HUES48 (cell line): ENCODE measurements at regions not wholly inside any gene's neighbourhood (a gene's known extent, or its start where the extent isn't known, plus 50 kb on each side); places are given as distances from the start of the nearest gene placed in this dataset.

Experiments used
- H3K27ac ChIP-seq: one replicate; pipeline ENCODE4 v1.7.0; 2013; ENCODE audit warnings: low read depth, low read length, inconsistent platforms
- H3K27me3 ChIP-seq: 2 replicates; pipeline ENCODE4 v1.6.1; 2013; ENCODE audit warnings: mild to moderate bottlenecking, low read length; ENCODE audit not compliant: control insufficient read depth, insufficient read depth
- H3K36me3 ChIP-seq: 2 replicates; pipeline ENCODE4 v1.6.1; 2013; ENCODE audit warnings: low read length; ENCODE audit not compliant: control insufficient read depth, insufficient read depth
- H3K4me1 ChIP-seq: 2 replicates; pipeline ENCODE4 v1.6.1; 2013; ENCODE audit warnings: mild to moderate bottlenecking, low read length; ENCODE audit not compliant: control insufficient read depth, insufficient read depth
- H3K4me3 ChIP-seq: 2 replicates; pipeline ENCODE4 v1.5.1; 2013; ENCODE audit warnings: mild to moderate bottlenecking, low read depth, low read length
- H3K9ac ChIP-seq: 2 replicates; pipeline ENCODE4 v1.6.1; 2013; ENCODE audit warnings: mild to moderate bottlenecking, low read depth, low read length, moderate library complexity
- H3K9me3 ChIP-seq: 2 replicates; pipeline ENCODE4 v1.6.1; 2013; ENCODE audit warnings: low read length; ENCODE audit not compliant: control insufficient read depth, insufficient read depth

DNA sequence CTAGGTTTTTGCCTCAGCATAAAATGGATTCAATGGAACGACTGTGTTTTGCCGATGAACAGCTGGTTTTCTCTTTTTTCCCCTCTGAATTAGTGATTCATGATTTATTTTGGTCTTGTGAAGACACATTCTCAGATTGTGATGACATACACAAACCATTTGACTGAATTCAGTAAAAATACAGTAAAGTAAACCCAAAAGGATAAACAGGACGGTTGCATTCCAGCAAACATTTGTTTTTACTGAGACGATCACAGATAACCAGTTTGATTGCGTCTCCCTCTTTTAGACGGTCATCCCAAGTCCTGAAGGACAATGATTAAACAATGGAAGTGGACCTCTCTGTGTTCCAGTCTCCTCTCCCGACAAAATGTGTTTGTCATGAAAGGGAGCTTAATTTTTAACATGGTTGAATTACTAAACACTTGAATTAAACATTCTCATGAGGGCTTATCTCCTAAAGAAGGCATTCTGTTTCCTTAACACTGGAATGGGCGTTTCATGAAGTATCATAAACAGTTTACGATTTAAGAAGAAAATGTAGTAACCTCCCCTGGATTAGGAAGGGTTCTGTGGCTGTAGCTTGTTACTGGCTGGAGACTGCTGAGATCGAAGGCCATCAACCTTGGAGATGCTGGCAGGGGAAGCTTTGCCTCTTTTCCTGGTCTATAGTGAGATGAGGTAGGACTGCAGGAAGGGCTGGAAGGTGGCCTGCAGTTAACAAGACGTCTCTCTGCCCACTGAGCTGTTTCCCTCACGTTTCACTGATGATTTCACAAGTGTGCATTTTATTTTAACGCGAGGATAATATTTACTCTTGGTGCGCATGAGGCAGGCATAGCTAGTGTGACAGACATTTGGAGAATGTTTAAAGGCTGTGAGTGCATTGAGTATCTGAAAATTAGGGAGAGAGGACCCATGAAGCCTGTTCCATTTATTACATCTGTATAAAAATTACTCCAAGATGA, 457.9 kb downstream of the FGF9 start:
- no peak overlapping the region for H3K27ac ChIP-seq

GRCh38 chr13:22130254-22130653, 459.4 kb downstream of the FGF9 start:
- no peaks in the 10 kb centered on the region for H3K9me3 ChIP-seq
- H3K4me3 ChIP-seq: no peak overlapping the region
- H3K9ac ChIP-seq: no peak overlapping the region
- no peaks in the 10 kb centered on the region for H3K4me1 ChIP-seq
- H3K36me3 ChIP-seq: no peaks in the 10 kb centered on the region
- H3K27ac ChIP-seq: no peak overlapping the region
- H3K27me3 ChIP-seq: no peaks in the 10 kb centered on the region

More for the DNA sequence above, 457.9 kb downstream of the FGF9 start:
- Histone ChIP-seq H3K9ac (no peak overlapping the region), H3K27me3 (no peaks in the 10 kb centered on the region), H3K4me1 (no peaks in the 10 kb centered on the region), H3K4me3 (no peak overlapping the region), H3K9me3 (no peaks in the 10 kb centered on the region), H3K36me3 (no peaks in the 10 kb centered on the region)

- Histone ChIP-seq H3K36me3 (no peaks in the 10 kb centered on the region), H3K27me3 (no peaks in the 10 kb centered on the region), H3K9me3 (no peaks in the 10 kb centered on the region), H3K4me3 (no peak overlapping the region), H3K4me1 (peaks cover 3% of the 10 kb centered on the region; the same call in 1 of the 2 replicates), H3K27ac (no peak overlapping the region), H3K9ac (no peak overlapping the region)
These were observed 463.4 kb downstream of the FGF9 start for GRCh38 chr13:22134261-22134660.

DNA sequence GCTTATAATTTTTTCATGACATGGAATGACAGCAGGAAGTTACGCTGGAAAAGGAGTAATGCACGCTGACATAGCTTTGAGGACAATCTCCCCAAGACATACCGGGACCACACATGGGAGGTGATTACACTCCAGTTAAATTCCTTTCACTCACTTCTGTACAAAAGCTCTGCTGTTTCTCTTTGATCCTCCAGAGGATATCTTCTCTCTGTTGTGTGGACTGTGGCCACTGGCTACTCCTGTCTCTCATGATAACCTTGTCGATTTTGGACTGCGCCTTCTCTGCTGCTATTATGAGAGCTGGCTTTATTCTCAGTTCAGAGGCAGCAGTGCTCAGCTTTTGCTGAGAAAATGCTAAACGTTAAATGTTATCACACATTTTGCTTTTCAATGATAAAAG, 464.6 kb downstream of the FGF9 start:
- Histone ChIP-seq H3K9me3 (no peaks in the 10 kb centered on the region), H3K27ac (no peak overlapping the region), H3K4me1 (peaks cover 3% of the 10 kb centered on the region; the same call in 1 of the 2 replicates), H3K27me3 (no peaks in the 10 kb centered on the region), H3K9ac (no peak overlapping the region), H3K36me3 (no peaks in the 10 kb centered on the region), H3K4me3 (no peak overlapping the region)

- Histone ChIP-seq H3K9me3 (no peaks in the 10 kb centered on the region), H3K9ac (no peak overlapping the region), H3K4me3 (no peak overlapping the region), H3K27me3 (no peaks in the 10 kb centered on the region), H3K4me1 (peaks cover 3% of the 10 kb centered on the region; the same call in 1 of the 2 replicates), H3K36me3 (no peaks in the 10 kb centered on the region), H3K27ac (no peak overlapping the region)
These were observed 466.6 kb downstream of the FGF9 start for GRCh38 chr13:22137361-22138050.

DNA sequence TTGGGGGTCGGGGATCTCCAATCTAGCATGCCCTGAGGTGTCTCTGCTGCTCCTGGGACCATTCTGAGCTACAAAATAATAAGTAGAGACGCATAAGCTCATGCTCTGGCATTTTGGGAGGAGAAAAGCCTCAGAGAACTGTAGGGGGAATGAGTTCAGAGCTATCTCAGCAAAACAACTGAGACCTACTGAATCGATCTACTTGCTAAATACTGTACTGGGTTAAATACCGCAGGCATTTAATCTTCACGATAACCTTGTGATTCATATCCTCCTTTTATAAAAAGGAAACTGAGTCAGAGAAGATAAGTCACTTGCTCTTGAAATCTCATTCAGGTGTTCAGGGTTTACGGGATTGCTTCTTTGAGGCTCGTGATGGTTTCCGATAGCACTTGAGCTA, 468.1 kb downstream of the FGF9 start:
- no peak overlapping the region for H3K4me3 ChIP-seq
- H3K4me1 ChIP-seq: peaks cover 3% of the 10 kb centered on the region; the same call in 1 of the 2 replicates
- H3K27ac ChIP-seq: no peak overlapping the region
- no peaks in the 10 kb centered on the region for H3K36me3 ChIP-seq
- no peaks in the 10 kb centered on the region for H3K9me3 ChIP-seq
- H3K9ac ChIP-seq: no peak overlapping the region
- H3K27me3 ChIP-seq: no peaks in the 10 kb centered on the region

DNA sequence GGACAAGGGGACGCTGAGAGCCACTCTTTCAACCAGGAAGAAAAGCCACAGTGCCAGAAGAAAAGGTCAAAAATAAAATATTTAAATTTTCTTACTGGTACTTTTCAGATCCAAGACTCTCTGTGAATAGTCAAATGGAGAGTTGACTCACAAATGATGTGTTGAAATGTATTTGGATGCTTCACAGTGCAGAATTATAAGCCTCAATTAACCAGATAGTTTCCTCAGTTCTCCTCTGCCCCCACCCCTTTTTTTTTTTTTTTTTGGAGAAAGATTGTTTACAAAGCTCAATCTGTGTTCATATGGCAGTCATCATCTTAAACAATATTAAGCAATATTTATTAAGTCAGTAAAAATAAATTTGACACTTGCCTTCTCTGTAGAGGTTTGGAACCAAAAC, 470.8 kb downstream of the FGF9 start:
- no peaks in the 10 kb centered on the region for H3K4me1 ChIP-seq
- no peaks in the 10 kb centered on the region for H3K27me3 ChIP-seq
- no peak overlapping the region for H3K4me3 ChIP-seq
- H3K9ac ChIP-seq: no peak overlapping the region
- H3K9me3 ChIP-seq: no peaks in the 10 kb centered on the region
- no peak overlapping the region for H3K27ac ChIP-seq
- H3K36me3 ChIP-seq: no peaks in the 10 kb centered on the region

- H3K36me3 ChIP-seq: no peaks in the 10 kb centered on the region
- no peak overlapping the region for H3K27ac ChIP-seq
- H3K27me3 ChIP-seq: no peaks in the 10 kb centered on the region
- H3K4me3 ChIP-seq: no peak overlapping the region
- H3K9me3 ChIP-seq: no peaks in the 10 kb centered on the region
- no peak overlapping the region for H3K9ac ChIP-seq
- no peaks in the 10 kb centered on the region for H3K4me1 ChIP-seq
These were observed 472.8 kb downstream of the FGF9 start for GRCh38 chr13:22143671-22144070.

- no peak overlapping the region for H3K27ac ChIP-seq
- H3K27me3 ChIP-seq: no peaks in the 10 kb centered on the region
- H3K4me3 ChIP-seq: no peak overlapping the region
- no peaks in the 10 kb centered on the region for H3K9me3 ChIP-seq
- no peak overlapping the region for H3K9ac ChIP-seq
- no peaks in the 10 kb centered on the region for H3K36me3 ChIP-seq
- no peaks in the 10 kb centered on the region for H3K4me1 ChIP-seq
These were observed 473.9 kb downstream of the FGF9 start for GRCh38 chr13:22144806-22145205.

- Histone ChIP-seq H3K36me3 (no peaks in the 10 kb centered on the region), H3K9ac (no peak overlapping the region), H3K27ac (no peak overlapping the region), H3K27me3 (no peaks in the 10 kb centered on the region), H3K4me1 (no peaks in the 10 kb centered on the region), H3K4me3 (no peak overlapping the region), H3K9me3 (no peaks in the 10 kb centered on the region)
These were observed 477.3 kb downstream of the FGF9 start for GRCh38 chr13:22148187-22148586.

- Histone ChIP-seq H3K9me3 (no peaks in the 10 kb centered on the region), H3K4me3 (no peak overlapping the region), H3K27ac (no peak overlapping the region), H3K27me3 (no peaks in the 10 kb centered on the region), H3K9ac (no peak overlapping the region), H3K4me1 (no peaks in the 10 kb centered on the region), H3K36me3 (no peaks in the 10 kb centered on the region)
These were observed 481.9 kb downstream of the FGF9 start for GRCh38 chr13:22152751-22153150.
